GM12873 (cell line): ENCODE measurements at regions not wholly inside any gene's neighbourhood (a gene's known extent, or its start where the extent isn't known, plus 50 kb on each side); places are given as distances from the start of the nearest gene placed in this dataset.

Experiments
- TF ChIP-seq, protein P1 (sequence below): IDR thresholded peaks from 2 replicates; pipeline ENCODE4 v1.5.1; 2012; ENCODE audit warnings: low read depth, mild to moderate bottlenecking, moderate library complexity, low read length, control low read depth; ENCODE audit not compliant: insufficient read depth; ENCODE audit errors: missing control alignments

- TF ChIP-seq, protein P1, sequence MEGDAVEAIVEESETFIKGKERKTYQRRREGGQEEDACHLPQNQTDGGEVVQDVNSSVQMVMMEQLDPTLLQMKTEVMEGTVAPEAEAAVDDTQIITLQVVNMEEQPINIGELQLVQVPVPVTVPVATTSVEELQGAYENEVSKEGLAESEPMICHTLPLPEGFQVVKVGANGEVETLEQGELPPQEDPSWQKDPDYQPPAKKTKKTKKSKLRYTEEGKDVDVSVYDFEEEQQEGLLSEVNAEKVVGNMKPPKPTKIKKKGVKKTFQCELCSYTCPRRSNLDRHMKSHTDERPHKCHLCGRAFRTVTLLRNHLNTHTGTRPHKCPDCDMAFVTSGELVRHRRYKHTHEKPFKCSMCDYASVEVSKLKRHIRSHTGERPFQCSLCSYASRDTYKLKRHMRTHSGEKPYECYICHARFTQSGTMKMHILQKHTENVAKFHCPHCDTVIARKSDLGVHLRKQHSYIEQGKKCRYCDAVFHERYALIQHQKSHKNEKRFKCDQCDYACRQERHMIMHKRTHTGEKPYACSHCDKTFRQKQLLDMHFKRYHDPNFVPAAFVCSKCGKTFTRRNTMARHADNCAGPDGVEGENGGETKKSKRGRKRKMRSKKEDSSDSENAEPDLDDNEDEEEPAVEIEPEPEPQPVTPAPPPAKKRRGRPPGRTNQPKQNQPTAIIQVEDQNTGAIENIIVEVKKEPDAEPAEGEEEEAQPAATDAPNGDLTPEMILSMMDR: no peak
Measured at GRCh38 chr1:82800721-82801120, 1000.0 kb downstream of the ADGRL2 start.

DNA sequence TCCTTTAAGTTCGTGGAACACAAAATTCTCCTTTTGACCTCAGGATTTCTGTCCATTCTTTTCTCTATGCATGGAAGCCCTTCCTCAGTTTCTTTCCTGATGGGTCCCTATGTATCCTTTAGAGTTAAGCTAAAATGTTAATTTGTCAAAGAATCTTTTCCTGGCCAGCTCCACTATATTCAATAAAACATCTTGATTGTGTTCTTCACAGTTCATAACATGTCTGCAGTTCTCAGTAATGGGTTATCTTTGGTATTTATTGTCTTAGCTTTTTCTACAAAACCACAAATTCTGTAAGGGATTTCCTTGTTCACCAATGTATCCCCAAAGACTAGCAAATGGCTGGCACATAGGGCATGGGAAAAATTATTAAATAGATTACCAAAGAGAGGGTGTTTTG is 998.5 kb downstream of the ADGRL2 start:
- TF ChIP-seq, protein P1: no peak

DNA sequence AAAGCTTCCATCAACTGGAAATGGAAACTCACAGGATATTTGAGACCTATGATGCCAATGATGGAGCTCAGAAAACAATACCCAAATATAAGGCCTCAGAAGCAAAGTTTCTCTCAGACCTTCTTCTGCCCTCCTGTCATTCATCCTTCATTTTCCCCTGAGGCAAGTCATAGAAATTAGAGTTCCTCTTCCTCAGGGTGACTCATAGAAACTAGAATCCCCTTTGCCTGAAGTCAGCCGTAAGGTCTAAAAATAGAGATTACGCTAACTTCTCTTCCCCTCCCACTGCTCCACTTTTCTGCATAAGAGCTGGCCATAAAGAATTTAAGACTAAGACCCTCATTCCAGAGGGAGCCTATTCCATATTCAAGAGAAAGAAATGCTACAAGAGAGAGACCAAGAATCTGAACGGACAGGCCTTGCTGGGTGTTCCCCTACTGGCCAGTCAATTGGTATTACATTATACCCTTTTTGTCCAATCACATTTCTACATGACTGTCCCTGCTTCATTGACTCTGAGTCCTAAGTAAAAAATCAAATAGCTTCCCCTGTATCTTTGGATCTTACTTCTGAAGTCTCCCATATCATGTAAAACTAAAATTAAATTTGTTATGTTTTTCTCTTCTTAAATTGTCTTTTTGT is 994.9 kb downstream of the ADGRL2 start:
- TF ChIP-seq, protein P1: peak; percentile 14

GRCh38 chr1:82792151-82792550 is 991.4 kb downstream of the ADGRL2 start:
- TF ChIP-seq, protein P1: no peak

DNA sequence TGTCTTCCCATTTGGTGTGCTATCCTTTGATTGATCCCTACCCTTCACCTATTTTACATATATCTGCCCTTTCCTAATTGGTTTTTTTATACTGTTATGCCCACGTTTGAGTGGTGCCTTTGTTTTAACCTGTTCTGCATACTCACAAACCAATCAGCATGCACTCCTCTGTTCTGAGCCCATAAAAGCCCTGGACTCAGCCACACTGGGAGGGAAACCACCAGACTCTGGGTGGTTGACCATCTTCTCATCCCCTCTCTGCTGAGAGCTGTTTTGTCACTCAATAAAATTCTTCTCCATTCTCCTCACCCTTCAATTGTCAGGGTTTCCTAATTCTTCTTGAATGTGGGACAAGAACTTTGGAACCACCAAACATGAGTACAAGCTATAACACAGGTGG is 989.8 kb downstream of the ADGRL2 start:
- TF ChIP-seq, protein P1: no peak

DNA sequence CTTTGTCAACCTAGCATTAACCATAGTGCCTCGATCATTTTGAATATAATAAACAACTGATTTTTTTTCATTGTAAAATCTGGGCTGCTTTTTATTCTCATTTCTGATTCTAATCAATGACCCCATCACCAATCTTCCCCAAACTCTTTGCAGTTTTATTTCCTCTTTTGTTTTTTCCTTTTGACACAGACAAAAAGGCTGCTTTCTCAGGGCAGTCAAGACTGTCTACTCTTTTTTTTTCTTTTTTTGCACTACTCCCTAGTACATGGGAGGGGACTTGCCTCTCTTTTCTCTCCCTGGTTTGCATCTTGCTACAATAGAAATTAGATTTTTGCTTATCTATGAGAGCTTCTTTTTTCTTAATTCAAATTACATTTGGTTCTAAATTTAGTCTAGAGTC is 987.9 kb downstream of the ADGRL2 start:
- TF ChIP-seq, protein P1: no peak

- TF ChIP-seq, protein P1: no peak
Measured at GRCh38 chr1:82788038-82788437, 987.3 kb downstream of the ADGRL2 start.
